AG10803 (cell line): ENCODE measurements at regions not wholly inside any gene's neighbourhood (a gene's known extent, or its start where the extent isn't known, plus 50 kb on each side); places are given as distances from the start of the nearest gene placed in this dataset.

ENCODE experiments used
- DNase-seq: peaks from one replicate; pipeline ENCODE4 v3.0.0; 2010; ENCODE audit warnings: low read depth
- H3K4me3 ChIP-seq: 2 replicates; pipeline ENCODE4 v1.5.1; 2011; ENCODE audit warnings: mild to moderate bottlenecking, low read length, control low read depth
- CTCF ChIP-seq: conservative IDR thresholded peaks from 2 replicates; pipeline ENCODE4 v1.5.1; 2011; ENCODE audit warnings: mild to moderate bottlenecking, low read length, control low read depth, inconsistent platforms

- TF ChIP-seq CTCF: no peak
- no peak overlapping the region for H3K4me3 ChIP-seq
- no peak for DNase-seq
These were observed 639.7 kb downstream of the NR4A2 start for GRCh38 chr2:155692856-155693255.

GRCh38 chr2:155692106-155692505, 640.4 kb downstream of the NR4A2 start:
- H3K4me3 ChIP-seq: no peak overlapping the region
- DNase-seq: no peak
- TF ChIP-seq CTCF: no peak

GRCh38 chr2:155690785-155691184, 641.7 kb downstream of the NR4A2 start:
- no peak for TF ChIP-seq CTCF
- DNase-seq: no peak
- no peak overlapping the region for H3K4me3 ChIP-seq

- no peak for DNase-seq
- no peak for TF ChIP-seq CTCF
These were observed 642.7 kb downstream of the NR4A2 start for GRCh38 chr2:155689791-155690190.

GRCh38 chr2:155687181-155687580, 645.3 kb downstream of the NR4A2 start:
- DNase-seq: no peak
- no peak overlapping the region for H3K4me3 ChIP-seq
- no peak for TF ChIP-seq CTCF

More at GRCh38 chr2:155689791-155690190, 642.7 kb downstream of the NR4A2 start:
- no peak overlapping the region for H3K4me3 ChIP-seq

GRCh38 chr2:155679647-155680046, 652.9 kb downstream of the NR4A2 start:
- no peak for DNase-seq
- H3K4me3 ChIP-seq: no peak overlapping the region
- TF ChIP-seq CTCF: no peak

GRCh38 chr2:155675920-155676319, 656.6 kb downstream of the NR4A2 start:
- no peak for TF ChIP-seq CTCF

More at GRCh38 chr2:155675920-155676319, 656.6 kb downstream of the NR4A2 start:
- H3K4me3 ChIP-seq: no peak overlapping the region
- DNase-seq: no peak
